LNCaP clone FGC (cell line): ENCODE measurements at regions not wholly inside any gene's neighbourhood (a gene's known extent, or its start where the extent isn't known, plus 50 kb on each side); places are given as distances from the start of the nearest gene placed in this dataset.
"Not testable (repeated sequence)": the region's sequence is repeated elsewhere in the genome, so short reads cannot be mapped to it uniquely, and the experiment has no call there.

Experiments used
- DNase-seq: peaks from one replicate; pipeline ENCODE4 v3.0.0-alpha.2; 2011; ENCODE audit warnings: low read depth
- H3K4me3 ChIP-seq: 2 replicates; pipeline ENCODE4 v1.5.1; 2011; ENCODE audit warnings: mild to moderate bottlenecking, low read depth, low read length, control low read depth
- TF ChIP-seq, protein P1 (sequence below): IDR thresholded peaks from 2 replicates; pipeline ENCODE4 v1.5.1; 2012; ENCODE audit warnings: mild to moderate bottlenecking; ENCODE audit not compliant: control insufficient read depth, insufficient read depth; ENCODE audit errors: extremely low read depth

DNA sequence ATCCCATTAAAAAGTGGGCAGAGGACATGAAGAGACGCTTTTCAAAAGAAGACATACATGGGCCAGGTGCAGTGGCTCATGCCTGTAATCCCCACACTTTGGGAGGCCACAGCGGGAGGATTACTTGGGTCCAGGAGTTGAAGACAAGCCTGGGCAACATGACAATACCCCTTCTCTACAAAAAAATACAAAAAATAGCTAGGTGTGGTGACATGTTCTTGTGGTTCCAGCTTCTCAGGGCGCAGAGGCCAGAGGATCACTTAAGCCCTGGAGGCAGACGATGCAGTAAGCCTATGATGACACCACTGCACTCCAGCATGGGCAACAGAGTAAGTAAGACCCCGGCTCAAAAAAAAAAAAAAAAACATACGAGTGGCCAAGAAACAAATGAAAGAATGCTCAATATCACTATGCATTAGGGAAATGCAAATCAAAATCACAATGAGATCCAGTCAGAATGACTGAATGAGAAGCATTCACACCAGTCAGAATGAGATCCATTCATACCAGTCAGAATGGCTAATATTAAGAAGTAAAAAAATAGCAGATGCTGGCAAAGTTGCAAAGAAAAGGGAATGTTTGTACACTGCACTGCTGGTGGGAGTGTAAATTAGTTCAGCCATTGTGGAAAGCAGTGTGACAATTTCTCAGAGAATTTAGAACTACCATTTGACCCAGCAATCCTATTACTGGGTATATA is 550.2 kb upstream of the SLC39A10 start:
- TF ChIP-seq, protein P1, sequence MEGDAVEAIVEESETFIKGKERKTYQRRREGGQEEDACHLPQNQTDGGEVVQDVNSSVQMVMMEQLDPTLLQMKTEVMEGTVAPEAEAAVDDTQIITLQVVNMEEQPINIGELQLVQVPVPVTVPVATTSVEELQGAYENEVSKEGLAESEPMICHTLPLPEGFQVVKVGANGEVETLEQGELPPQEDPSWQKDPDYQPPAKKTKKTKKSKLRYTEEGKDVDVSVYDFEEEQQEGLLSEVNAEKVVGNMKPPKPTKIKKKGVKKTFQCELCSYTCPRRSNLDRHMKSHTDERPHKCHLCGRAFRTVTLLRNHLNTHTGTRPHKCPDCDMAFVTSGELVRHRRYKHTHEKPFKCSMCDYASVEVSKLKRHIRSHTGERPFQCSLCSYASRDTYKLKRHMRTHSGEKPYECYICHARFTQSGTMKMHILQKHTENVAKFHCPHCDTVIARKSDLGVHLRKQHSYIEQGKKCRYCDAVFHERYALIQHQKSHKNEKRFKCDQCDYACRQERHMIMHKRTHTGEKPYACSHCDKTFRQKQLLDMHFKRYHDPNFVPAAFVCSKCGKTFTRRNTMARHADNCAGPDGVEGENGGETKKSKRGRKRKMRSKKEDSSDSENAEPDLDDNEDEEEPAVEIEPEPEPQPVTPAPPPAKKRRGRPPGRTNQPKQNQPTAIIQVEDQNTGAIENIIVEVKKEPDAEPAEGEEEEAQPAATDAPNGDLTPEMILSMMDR: no peak
- no peak for DNase-seq
- no peak overlapping the region for H3K4me3 ChIP-seq

DNA sequence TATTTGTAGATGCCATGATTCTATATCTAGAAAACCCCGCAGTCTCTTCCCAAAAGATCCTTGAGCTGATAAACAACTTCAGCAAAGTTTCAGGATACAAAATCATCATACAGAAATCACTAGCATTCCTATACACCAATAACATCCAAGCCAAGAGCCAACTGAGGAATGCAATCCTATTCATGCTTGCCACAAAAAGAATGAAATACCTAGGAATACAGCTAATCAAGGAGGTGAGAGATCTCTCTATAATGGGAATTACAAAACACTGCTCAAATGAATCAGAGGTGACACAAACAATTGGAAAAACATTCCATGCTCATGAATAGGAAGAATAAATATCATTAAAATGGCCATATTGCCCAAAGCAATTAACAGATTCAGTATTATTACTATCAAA is 551.4 kb upstream of the SLC39A10 start:
- TF ChIP-seq, protein P1: no peak
- no peak for DNase-seq
- no peak overlapping the region for H3K4me3 ChIP-seq

DNA sequence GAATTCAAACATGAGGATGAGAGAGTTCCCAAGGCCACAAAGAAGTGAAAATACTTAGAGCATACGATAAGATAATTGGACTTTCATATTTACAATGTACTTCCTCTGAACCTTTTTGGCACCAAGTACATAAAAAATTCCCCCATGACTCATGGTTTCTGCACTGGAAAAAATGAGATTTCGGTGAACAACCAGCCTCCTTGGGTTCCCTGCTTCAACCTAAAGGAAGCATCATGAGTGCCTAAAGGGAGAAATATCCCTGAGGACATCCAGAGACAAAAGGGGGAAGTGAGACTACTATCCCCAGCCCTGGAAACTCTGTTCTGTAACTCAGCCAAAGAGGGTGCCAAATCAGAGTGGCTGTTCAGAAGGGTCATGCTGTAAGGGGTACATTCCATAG is 562.7 kb upstream of the SLC39A10 start:
- DNase-seq: no peak
- no peak overlapping the region for H3K4me3 ChIP-seq
- TF ChIP-seq, protein P1: no peak

DNA sequence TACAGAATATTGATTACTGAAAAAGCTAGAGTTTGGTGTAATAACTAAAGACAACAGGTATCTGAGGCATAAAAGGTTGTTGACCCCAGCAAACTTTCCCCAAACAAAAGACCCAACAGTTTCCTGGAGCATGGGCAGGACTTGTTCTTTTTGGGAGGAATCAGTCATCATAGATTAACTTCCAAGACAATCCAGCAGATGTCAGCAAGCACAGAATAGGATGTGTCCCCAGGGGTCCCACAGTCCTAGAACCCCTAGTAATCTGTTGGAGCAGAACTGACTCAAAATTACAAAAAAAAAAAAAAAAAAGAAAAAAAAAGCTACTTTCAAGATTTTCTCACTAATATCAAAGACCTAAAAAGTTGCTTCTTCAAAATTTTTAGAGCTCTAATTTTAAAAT is 564.7 kb upstream of the SLC39A10 start:
- H3K4me3 ChIP-seq: no peak overlapping the region
- DNase-seq: no peak
- TF ChIP-seq, protein P1: no peak

DNA sequence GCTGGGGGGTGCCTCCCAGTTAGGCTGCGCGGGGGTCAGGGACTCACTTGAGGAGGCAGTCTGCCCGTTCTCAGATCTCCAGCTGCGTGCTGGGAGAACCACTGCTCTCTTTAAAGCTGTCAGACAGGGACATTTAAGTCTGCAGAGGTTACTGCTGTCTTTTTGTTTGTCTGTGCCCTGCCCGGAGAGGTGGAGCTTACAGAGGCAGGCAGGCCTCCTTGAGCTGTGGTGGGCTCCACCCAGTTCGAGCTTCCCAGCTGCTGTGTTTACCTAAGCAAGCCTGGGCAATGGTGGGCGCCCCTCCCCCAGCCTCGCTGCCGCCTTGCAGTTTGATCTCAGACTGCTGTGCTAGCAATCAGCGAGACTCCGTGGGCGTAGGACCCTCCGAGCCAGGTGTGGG is 584.2 kb upstream of the SLC39A10 start:
- not testable (repeated sequence) for H3K4me3 ChIP-seq, DNase-seq

DNA sequence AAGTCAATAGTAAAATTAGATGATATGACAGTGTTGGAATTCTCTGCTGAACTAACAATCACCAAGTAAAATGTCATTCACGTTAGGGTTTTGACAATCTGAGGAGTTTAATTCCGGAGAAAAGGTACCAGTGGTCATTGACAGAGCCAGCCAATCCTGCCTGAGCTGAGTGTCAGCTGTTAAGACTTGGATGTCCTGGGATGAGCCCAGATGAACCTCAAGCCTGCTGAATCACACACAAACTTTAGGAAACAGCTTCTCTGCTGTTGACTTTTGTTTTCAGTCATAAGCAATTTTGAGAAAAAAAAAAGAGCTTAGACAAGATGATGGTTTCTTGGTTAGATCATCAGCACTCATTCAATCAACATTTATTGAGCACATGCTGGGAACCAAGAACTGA is 600.0 kb upstream of the SLC39A10 start:
- no peak for DNase-seq
- TF ChIP-seq, protein P1: no peak
- no peak overlapping the region for H3K4me3 ChIP-seq

DNA sequence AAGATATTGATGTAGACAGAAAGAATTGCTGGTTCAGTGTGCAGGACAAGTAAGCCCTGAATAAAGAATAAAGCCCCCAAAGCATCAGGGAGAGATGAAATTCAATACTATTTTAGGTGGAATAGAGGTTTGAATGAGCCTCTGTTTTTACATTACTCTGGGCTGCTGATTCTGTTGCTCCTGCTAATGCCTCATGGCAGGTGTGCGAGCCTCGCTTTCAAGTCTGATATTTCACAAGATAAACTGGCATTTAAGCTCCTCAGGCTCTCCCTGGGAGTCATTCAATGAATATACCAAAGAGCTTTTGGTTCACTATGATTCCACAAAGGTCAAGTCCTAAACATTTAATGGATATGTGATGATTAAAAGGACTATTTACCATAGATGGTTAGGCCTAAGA is 601.0 kb upstream of the SLC39A10 start:
- TF ChIP-seq, protein P1: no peak
- H3K4me3 ChIP-seq: no peak overlapping the region
- DNase-seq: no peak

DNA sequence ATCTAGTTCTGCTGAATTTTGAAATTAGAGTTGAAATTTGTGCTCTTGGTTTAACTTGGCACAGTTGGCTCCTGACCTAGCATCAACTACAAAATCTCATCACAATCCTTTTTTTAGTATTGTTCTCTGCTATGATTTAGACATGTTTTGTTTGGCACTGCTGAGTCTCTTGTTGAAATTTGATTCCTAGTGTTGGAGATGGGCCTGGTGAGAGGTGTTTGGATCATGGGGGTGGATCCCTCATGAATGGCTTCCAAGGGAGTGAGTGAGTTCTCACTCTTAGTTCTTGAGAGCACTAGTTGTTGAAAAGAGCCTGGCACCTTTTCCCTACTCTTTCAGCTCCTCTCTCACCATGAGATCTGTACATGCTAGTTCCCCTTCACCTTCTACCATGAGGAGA is 605.6 kb upstream of the SLC39A10 start:
- no peak overlapping the region for H3K4me3 ChIP-seq
- TF ChIP-seq, protein P1: no peak
- no peak for DNase-seq
